GM12865 (cell line): ENCODE measurements at regions not wholly inside any gene's neighbourhood (a gene's known extent, or its start where the extent isn't known, plus 50 kb on each side); places are given as distances from the start of the nearest gene placed in this dataset.

Experiments
- DNase-seq: peaks from one replicate; pipeline ENCODE4 v3.0.0; 2010; ENCODE audit warnings: low read depth
- H3K4me3 ChIP-seq: 2 replicates; pipeline ENCODE4 v1.5.1; 2011; ENCODE audit warnings: mild to moderate bottlenecking, low read depth, low read length, control low read depth
- CTCF ChIP-seq: IDR thresholded peaks from 2 replicates; pipeline ENCODE4 v1.5.1; 2011; ENCODE audit warnings: low read length, control low read depth, low read depth, inconsistent platforms; ENCODE audit not compliant: insufficient read depth; ENCODE audit errors: missing control alignments

GRCh38 chr11:15300341-15300740, 185.6 kb downstream of the INSC start:
- DNase-seq = no peak
- H3K4me3 ChIP-seq = no peak overlapping the region
- no peak for TF ChIP-seq CTCF

DNA sequence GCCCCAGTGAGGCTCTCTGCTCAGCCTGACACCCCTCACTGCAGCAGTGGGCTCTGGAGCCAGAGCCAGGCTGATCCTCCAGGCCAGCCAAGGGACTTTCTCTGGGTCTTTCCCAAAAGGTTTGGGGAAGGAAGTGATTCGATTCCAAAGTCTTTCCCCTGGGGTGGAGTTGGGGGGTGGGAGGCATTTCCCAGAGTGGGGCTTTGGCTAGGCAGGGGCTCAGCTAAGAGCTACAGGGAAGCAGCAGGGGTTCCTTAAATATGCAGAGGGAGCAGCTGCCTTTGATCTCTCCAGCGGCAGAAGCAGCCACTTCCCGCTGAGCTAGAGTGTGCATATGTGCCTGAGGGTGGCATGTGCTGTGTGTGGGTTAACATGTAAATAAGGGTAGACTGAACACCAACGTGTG, 192.9 kb downstream of the INSC start:
- DNase-seq = no peak

GRCh38 chr11:15308840-15309239, 194.1 kb downstream of the INSC start:
- DNase-seq = no peak
- no peak overlapping the region for H3K4me3 ChIP-seq
- no peak for TF ChIP-seq CTCF

More for the DNA sequence above, 192.9 kb downstream of the INSC start:
- TF ChIP-seq CTCF = no peak
- H3K4me3 ChIP-seq = no peak overlapping the region

- H3K4me3 ChIP-seq = no peak overlapping the region
- no peak for TF ChIP-seq CTCF
- no peak for DNase-seq
These were observed 194.6 kb downstream of the INSC start for GRCh38 chr11:15309296-15309695.

DNA sequence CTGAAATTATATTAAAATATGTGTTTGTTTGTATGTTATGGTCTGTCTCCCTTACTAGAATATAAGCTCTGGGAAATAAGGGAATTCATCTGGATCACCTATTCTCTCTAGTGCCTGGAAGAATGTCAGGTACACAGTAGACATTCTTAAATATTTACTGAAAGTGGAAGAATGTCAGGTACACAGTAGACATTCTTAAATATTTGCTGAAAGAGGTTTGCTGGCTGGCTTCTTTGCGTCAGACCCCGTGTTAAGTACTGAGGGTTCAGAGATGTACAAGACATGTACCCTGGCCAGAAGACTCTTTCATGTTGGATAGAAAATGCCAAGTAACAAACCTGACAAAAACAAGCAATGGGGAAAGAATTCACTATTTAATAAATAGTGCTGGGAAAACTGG, 199.1 kb downstream of the INSC start:
- no peak for DNase-seq
- H3K4me3 ChIP-seq = no peak overlapping the region
- no peak for TF ChIP-seq CTCF

DNA sequence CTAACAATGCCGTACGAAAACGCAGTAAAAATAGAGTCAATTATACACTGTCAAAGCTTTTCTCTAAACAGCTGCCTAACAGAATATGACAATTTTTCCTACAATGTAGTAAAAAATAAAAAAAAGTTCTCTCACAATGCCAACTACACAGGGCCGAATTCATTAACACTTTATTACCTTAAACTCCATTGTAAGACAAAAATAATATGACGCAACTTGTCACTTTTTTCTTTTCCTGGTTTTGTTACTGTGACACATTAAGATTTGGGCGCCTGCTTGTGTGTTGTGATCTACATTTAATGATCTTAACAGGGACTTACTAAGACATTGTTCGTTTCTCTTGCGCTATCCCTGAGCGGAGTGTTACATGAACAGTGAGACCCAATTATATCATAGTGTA, 204.1 kb downstream of the INSC start:
- DNase-seq = no peak
- no peak for TF ChIP-seq CTCF
- H3K4me3 ChIP-seq = no peak overlapping the region

- no peak overlapping the region for H3K4me3 ChIP-seq
- no peak for DNase-seq
- TF ChIP-seq CTCF = no peak
These were observed 211.8 kb downstream of the INSC start for GRCh38 chr11:15326520-15326919.
